ENCODE measurements at regions not wholly inside any gene's neighbourhood (a gene's known extent, or its start where the extent isn't known, plus 50 kb on each side); places are given as distances from the start of the nearest gene placed in this dataset.

DNA sequence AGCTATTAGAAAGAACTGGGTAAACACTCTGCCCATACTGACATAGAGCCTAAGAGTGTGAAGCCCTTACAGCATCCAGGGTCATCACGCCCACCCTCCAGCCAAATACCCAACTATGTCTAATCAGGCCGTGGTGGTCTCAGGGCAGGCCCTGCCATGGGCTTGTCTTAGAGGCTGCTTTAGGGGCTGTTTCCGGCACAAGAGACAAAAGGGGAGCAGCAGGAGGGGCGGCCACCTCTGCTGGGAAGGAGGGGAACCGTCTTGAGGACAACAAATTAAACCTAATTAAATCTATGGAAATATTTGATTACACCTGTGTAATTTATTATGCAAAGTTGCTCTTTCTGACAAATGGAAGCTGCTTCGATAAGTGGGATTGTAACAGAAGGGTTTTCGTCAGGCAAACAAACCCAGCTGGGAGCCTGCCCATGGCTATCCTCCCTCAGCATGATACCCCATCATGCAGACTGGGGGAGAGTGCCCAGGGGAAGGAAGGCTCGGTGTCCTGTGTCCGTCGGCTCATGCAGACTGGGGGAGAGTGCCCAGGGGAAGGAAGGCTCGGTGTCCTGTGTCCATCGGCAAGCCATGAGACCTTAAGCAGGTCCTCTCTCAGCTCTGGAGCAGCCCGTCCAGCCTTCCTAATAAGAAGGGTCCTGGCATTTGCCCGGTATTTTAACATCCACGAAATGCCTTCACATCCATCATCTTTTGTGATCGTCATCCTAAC, 163.6 kb upstream of the B3GAT1 start:
- TF ChIP-seq, protein P1, sequence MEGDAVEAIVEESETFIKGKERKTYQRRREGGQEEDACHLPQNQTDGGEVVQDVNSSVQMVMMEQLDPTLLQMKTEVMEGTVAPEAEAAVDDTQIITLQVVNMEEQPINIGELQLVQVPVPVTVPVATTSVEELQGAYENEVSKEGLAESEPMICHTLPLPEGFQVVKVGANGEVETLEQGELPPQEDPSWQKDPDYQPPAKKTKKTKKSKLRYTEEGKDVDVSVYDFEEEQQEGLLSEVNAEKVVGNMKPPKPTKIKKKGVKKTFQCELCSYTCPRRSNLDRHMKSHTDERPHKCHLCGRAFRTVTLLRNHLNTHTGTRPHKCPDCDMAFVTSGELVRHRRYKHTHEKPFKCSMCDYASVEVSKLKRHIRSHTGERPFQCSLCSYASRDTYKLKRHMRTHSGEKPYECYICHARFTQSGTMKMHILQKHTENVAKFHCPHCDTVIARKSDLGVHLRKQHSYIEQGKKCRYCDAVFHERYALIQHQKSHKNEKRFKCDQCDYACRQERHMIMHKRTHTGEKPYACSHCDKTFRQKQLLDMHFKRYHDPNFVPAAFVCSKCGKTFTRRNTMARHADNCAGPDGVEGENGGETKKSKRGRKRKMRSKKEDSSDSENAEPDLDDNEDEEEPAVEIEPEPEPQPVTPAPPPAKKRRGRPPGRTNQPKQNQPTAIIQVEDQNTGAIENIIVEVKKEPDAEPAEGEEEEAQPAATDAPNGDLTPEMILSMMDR (IDR thresholded peaks at IDR 0.05): no peak
- no peak for TF ChIP-seq EZH2 (IDR thresholded peaks at IDR 0.05)
- no peak for TF ChIP-seq EZH2phosphoT487 (IDR thresholded peaks at IDR 0.05)
